ENCODE measurements at regions not wholly inside any gene's neighbourhood (a gene's known extent, or its start where the extent isn't known, plus 50 kb on each side); places are given as distances from the start of the nearest gene placed in this dataset.

DNA sequence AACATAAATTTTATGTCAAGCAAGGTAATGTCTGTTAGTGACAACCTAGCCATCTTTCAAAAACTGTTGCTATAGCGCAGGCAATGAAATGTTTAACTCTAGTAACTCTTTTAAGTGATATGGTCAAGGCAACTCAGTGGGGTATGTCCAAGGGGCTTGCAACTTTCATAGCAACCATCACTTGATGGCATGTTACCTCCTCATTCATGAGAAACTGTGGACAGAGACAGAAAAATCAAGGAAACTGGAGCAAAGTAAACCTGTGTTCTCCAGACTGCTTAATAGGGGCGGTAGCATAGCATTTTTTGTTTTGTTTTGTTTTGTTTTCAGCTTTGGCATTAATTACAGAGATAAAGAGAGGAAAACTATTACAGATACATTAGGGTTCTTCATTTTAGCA is 1456.8 kb upstream of the AGA start:
- no peak for TF ChIP-seq POLR2A (IDR thresholded peaks at IDR 0.05; ENCODE audit: low read length)
- no peak for TF ChIP-seq GATA1 (IDR thresholded peaks at IDR 0.05; ENCODE audit: low read depth, low read length)

Measured in erythroblast (primary cell).